SK-N-MC (cell line): ENCODE measurements at regions not wholly inside any gene's neighbourhood (a gene's known extent, or its start where the extent isn't known, plus 50 kb on each side); places are given as distances from the start of the nearest gene placed in this dataset.

Source experiments
- DNase-seq: peaks from one replicate; pipeline ENCODE4 v3.0.0-alpha.2; 2011; ENCODE audit warnings: low read depth, low spot score
- H3K27ac ChIP-seq: fragments of 200-600 bp; sonication (generic); 2 replicates; pipeline ENCODE4 v1.5.1; 2016; ENCODE audit warnings: mixed run types
- H3K36me3 ChIP-seq: fragments of 200-600 bp; sonication (generic); 2 replicates; pipeline ENCODE4 v1.6.1; 2017; ENCODE audit warnings: antibody characterized with exemption, low read length, mixed read lengths; ENCODE audit not compliant: insufficient read depth
- H3K4me3 ChIP-seq: fragments of 200-600 bp; sonication (generic); 2 replicates; pipeline ENCODE4 v1.5.1; 2016
- H3K9ac ChIP-seq: fragments of 200-600 bp; sonication (generic); 2 replicates; pipeline ENCODE4 v1.8.0; 2017; ENCODE audit warnings: mixed run types, mixed read lengths; ENCODE audit not compliant: insufficient read length
- H3K9me3 ChIP-seq: fragments of 200-600 bp; sonication (generic); 2 replicates; pipeline ENCODE4 v1.6.1; 2017; ENCODE audit warnings: low read depth, mild to moderate bottlenecking, antibody characterized with exemption, low read length, moderate library complexity, mixed read lengths
- EZH2 ChIP-seq: fragments of 200-600 bp; sonication (generic); IDR thresholded peaks from one replicate; pipeline ENCODE4 v1.6.1; 2017; ENCODE audit warnings: antibody characterized with exemption
- FOXP2 ChIP-seq: optimal IDR thresholded peaks from 2 replicates; pipeline ENCODE3; 2011; ENCODE audit warnings: mild to moderate bottlenecking, moderate library complexity; ENCODE audit not compliant: insufficient read depth; ENCODE audit errors: extremely low read length, control extremely low read depth
- POLR2AphosphoS5 ChIP-seq: IDR thresholded peaks from 2 replicates; pipeline ENCODE4 v1.6.1; 2012; ENCODE audit warnings: mild to moderate bottlenecking, low read depth, low read length, borderline replicate concordance

DNA sequence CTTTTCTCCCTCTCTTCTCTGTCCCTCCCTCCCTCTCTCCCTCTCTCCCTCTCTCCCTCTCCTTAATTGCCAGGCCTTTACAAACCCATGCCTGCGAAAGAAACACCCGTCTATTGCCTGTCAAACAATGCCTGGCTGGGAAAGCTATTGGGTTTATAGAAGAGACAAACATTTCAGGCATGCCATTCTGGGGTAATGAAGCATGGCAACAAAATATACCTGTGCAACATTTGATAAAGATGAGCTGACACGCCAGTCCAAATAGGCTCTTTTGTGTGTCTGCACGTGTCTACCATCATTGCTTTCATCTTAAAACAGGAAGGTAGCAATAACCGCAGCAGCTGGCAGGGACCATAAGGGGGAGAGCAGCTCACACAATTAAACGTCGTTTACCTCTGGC lies 282.1 kb downstream of the ZNF516 start:
- no peak overlapping the region for H3K4me3 ChIP-seq
- H3K36me3 ChIP-seq: no peaks in the 10 kb centered on the region
- no peaks in the 10 kb centered on the region for H3K9me3 ChIP-seq
- H3K27ac ChIP-seq: no peak overlapping the region
- no peak overlapping the region for H3K9ac ChIP-seq
- no peak for TF ChIP-seq FOXP2
- TF ChIP-seq POLR2AphosphoS5: no peak
- TF ChIP-seq EZH2: no peak
- DNase-seq: no peak

DNA sequence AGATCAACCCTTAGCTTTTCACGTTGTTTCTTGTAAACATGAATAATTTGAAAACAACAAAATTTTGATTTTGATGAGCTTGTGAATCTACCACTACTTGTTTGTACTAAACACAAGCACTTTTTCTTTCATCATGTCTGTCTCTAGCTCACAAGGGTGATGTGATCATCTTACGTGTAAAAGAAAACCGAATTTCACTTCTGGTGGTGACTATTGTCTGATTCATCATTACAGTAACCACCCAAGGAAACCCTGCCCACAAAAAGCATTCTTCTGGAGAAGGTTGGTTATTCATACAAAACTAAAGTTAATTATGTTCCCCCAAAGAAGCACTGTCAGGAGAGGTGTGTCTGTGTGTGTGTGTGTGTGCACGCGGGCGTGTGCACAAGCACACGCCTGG lies 285.4 kb downstream of the ZNF516 start:
- no peak for DNase-seq
- TF ChIP-seq FOXP2: no peak
- no peak for TF ChIP-seq POLR2AphosphoS5
- TF ChIP-seq EZH2: no peak

DNA sequence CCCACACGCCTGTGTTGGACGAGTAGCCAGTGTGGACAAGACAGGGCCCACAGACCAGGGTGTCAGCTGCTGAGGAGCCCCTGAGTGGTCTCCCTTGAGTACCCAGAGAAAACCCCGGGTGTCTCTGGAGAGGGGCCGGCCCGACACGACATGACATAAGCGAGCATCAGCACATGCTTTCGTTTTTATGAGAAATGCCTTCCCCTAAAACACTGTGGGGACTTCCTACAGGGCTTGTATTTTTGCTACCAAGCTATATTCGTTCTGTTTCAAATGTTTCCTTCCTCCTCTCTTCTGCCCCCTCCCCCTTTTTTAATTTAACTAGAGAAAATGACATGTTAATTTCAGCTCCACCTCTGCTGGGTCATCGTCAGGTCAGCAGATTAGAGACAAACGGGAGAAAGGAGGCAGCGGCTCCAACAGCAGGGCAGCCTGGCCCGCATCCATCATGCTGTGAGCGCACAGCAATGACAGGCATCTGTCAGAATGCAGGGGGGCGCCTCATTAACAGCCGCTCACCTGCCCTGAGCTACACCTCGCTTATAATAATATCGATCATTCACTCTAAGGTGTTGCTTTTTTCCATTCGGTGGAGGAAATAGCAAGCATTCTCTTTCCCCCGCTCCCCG lies 286.2 kb downstream of the ZNF516 start:
- TF ChIP-seq POLR2AphosphoS5 (no peak), FOXP2 (no peak), EZH2 (no peak)
- Histone ChIP-seq H3K9me3 (no peaks in the 10 kb centered on the region), H3K9ac (no peak overlapping the region), H3K4me3 (no peak overlapping the region), H3K27ac (no peak overlapping the region), H3K36me3 (no peaks in the 10 kb centered on the region)
- DNase-seq: no peak

More for the DNA sequence above, 285.4 kb downstream of the ZNF516 start:
- Histone ChIP-seq H3K27ac (no peak overlapping the region), H3K9me3 (no peaks in the 10 kb centered on the region), H3K9ac (no peak overlapping the region), H3K36me3 (no peaks in the 10 kb centered on the region), H3K4me3 (no peak overlapping the region)

DNA sequence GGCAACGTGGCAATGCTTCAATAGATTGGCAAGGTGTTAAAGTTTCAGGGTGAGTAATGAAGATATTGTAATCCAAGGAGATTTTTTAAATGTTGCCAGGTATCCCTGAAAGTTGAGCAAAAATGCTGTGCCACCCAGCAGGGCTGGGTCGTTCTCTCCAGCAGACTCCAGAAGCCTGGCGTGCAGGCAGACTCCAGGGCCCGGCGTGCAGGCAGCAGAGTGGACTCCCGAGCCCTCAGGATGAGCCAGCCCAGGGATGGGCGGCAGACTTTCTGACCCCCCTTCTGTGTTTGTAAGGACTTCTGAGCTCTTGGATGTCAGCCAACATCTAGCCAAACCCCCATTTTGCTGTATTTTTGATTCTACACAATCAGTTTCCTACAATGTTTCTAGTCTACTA lies 289.1 kb downstream of the ZNF516 start:
- H3K27ac ChIP-seq: no peak overlapping the region
- no peaks in the 10 kb centered on the region for H3K36me3 ChIP-seq
- no peak overlapping the region for H3K9ac ChIP-seq
- TF ChIP-seq FOXP2: no peak
- no peaks in the 10 kb centered on the region for H3K9me3 ChIP-seq
- no peak overlapping the region for H3K4me3 ChIP-seq
- no peak for DNase-seq

DNA sequence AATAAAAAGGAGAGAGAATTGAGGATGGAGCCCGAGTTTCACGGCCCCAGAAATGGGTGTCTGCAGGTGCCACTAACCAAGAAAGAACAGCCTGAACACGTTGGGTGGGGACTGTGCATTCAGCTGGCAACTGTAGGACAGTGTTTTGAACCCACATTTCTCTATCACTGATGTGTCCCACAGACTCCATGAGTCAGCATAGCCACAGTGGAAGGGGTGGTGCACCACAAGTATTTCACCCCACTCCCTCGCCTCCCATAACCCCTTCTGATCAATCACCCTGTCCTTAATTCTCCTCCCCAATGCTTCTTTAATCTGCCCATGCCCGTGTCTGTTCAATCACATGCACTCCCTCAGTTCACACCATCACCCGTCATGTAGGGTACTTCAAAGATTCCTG lies 291.5 kb downstream of the ZNF516 start:
- Histone ChIP-seq H3K27ac (no peak overlapping the region), H3K36me3 (no peaks in the 10 kb centered on the region), H3K4me3 (no peak overlapping the region), H3K9me3 (no peaks in the 10 kb centered on the region), H3K9ac (no peak overlapping the region)
- DNase-seq: no peak
- TF ChIP-seq POLR2AphosphoS5 (no peak), EZH2 (no peak), FOXP2 (no peak)

DNA sequence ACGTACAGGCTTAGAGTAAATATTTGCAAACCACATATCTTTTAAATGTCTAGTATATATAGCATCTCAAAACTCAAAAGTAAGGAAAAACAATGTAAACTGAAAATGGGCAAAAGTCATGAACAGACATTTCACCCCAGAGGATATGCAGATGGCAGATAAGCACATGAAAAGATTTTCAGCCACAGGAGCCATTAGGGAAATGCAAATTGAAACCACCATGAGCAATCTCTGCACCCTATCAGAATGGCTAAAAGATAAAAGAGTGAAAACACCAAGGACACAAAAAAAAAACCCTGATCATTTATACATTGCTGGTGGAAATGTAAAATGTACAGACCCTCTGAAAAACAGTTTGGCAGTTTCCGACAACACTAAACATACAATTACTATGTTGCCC lies 292.7 kb downstream of the ZNF516 start:
- no peak for DNase-seq
- H3K9ac ChIP-seq: no peak overlapping the region

DNA sequence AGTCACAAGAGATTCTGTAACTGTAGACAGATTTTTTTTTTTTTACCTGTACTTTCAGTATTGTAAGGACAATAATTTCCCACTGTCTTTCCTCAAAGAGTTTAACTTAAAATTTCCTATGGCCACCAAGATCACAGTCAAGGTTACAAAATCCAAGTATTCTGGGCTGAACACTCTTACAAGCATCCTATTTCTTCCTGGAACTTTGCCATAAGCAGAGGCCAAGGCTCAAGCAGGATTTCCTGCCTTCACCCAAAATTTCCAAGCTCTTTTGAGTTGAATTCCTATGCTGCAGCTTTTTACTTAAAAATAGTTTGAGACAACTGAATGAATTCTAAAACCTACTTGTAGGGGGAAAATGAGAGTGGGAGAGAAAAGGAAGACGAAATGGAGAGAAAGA lies 299.4 kb downstream of the ZNF516 start:
- DNase-seq: no peak
- H3K4me3 ChIP-seq: no peak overlapping the region
- TF ChIP-seq EZH2 (no peak), POLR2AphosphoS5 (no peak), FOXP2 (no peak)

More for the DNA sequence above, 292.7 kb downstream of the ZNF516 start:
- no peaks in the 10 kb centered on the region for H3K36me3 ChIP-seq
- H3K9me3 ChIP-seq: no peaks in the 10 kb centered on the region
- no peak overlapping the region for H3K4me3 ChIP-seq
- no peak overlapping the region for H3K27ac ChIP-seq
- TF ChIP-seq POLR2AphosphoS5 (no peak), FOXP2 (no peak), EZH2 (no peak)

DNA sequence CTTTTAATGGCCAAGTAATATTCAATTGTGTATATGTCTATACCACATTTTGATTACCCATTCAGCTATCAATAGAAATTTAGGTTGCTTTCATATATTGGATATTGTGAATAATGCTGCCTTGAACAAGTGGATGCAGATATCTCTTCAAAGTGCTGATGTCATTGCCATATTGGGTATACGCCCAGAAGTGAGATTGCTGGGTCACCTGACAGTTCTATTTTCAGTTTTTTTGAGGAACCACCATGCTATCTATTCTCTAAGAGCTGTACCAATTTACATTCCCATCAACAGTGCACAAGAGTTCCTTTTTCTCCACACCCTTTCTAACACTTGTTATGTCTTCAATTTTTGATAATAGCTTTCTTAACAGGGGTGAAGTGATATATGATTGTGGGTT lies 306.9 kb downstream of the ZNF516 start:
- H3K4me3 ChIP-seq: no peak overlapping the region
- H3K36me3 ChIP-seq: no peaks in the 10 kb centered on the region
- no peak overlapping the region for H3K9ac ChIP-seq
- no peak overlapping the region for H3K27ac ChIP-seq
- DNase-seq: no peak
- no peaks in the 10 kb centered on the region for H3K9me3 ChIP-seq
- TF ChIP-seq EZH2 (no peak), FOXP2 (no peak), POLR2AphosphoS5 (no peak)

More for the DNA sequence above, 299.4 kb downstream of the ZNF516 start:
- no peaks in the 10 kb centered on the region for H3K36me3 ChIP-seq
- no peak overlapping the region for H3K27ac ChIP-seq
- no peaks in the 10 kb centered on the region for H3K9me3 ChIP-seq
- H3K9ac ChIP-seq: no peak overlapping the region

DNA sequence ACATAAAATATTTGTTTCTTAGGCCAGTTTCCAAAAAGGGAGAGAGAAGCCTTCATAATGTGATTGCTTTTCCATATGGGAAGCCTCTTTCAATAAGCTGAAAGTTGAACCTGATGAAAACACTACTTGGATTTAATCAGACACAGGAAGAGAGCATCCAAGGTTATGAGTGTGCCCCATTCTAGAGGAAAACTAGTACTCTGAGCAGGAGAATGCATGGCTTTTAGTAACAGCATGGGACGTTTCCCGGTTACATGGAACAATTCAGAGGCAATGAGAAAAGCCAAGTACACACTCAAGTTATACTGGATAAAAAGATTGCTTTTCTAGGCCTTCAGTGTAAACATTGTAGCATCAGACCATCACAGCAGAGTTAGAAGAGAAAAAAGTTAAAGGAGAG lies 315.8 kb downstream of the ZNF516 start:
- Histone ChIP-seq H3K36me3 (no peaks in the 10 kb centered on the region), H3K9ac (no peak overlapping the region), H3K27ac (no peak overlapping the region), H3K4me3 (no peak overlapping the region), H3K9me3 (no peaks in the 10 kb centered on the region)
- TF ChIP-seq FOXP2: no peak
- TF ChIP-seq EZH2: no peak
- no peak for TF ChIP-seq POLR2AphosphoS5
- no peak for DNase-seq
